Parathyroid adenoma (tissue), 2 donors: ENCODE measurements at regions not wholly inside any gene's neighbourhood (a gene's known extent, or its start where the extent isn't known, plus 50 kb on each side); places are given as distances from the start of the nearest gene placed in this dataset.
"Not testable (repeated sequence)": the region's sequence is repeated elsewhere in the genome, so short reads cannot be mapped to it uniquely, and the experiment has no call there.

Experiments
- H2AFZ ChIP-seq: fragments of 300-600 bp; sonication (generic); one replicate; pipeline ENCODE4 v1.7.0; 2017; ENCODE audit warnings: antibody characterized with exemption, mild to moderate bottlenecking
- H3K27ac ChIP-seq: fragments of 300-600 bp; sonication (generic); one replicate; pipeline ENCODE4 v1.7.0; 2017
- H3K27me3 ChIP-seq: fragments of 300-600 bp; sonication (generic); one replicate; pipeline ENCODE4 v1.7.0; 2017; ENCODE audit warnings: low read length; ENCODE audit not compliant: control insufficient read depth, insufficient read depth
- H3K36me3 ChIP-seq: fragments of 300-600 bp; sonication (generic); one replicate; pipeline ENCODE4 v1.7.0; 2017; ENCODE audit warnings: low read length; ENCODE audit not compliant: control insufficient read depth, insufficient read depth
- H3K4me1 ChIP-seq: fragments of 300-600 bp; sonication (generic); one replicate; pipeline ENCODE4 v1.7.0; 2017; ENCODE audit warnings: control low read depth
- H3K4me2 ChIP-seq: fragments of 300-600 bp; sonication (generic); one replicate; pipeline ENCODE4 v1.7.0; 2017; ENCODE audit warnings: low read length
- H3K4me3 ChIP-seq: fragments of 300-600 bp; sonication (generic); one replicate; pipeline ENCODE4 v1.7.0; 2017; ENCODE audit warnings: low read depth, low read length
- H3K79me2 ChIP-seq: fragments of 300-600 bp; sonication (generic); one replicate; pipeline ENCODE4 v1.7.0; 2017; ENCODE audit warnings: control low read depth
- H3K9ac ChIP-seq: fragments of 300-600 bp; sonication (generic); one replicate; pipeline ENCODE4 v1.7.0; 2017; ENCODE audit warnings: mild to moderate bottlenecking
- H3K9me3 ChIP-seq: fragments of 300-600 bp; sonication (generic); one replicate; pipeline ENCODE4 v1.7.0; 2017; ENCODE audit warnings: low read length; ENCODE audit not compliant: control insufficient read depth
- CTCF ChIP-seq: fragments of 300-600 bp; sonication (generic); IDR thresholded peaks from one replicate; pipeline ENCODE4 v1.7.0; 2017; ENCODE audit warnings: antibody characterized with exemption, mild to moderate bottlenecking
- donor health status: primary hyperparathyroidism.

- H3K4me1 ChIP-seq, H3K79me2 ChIP-seq, H3K36me3 ChIP-seq, H3K9ac ChIP-seq, H3K27me3 ChIP-seq, H2AFZ ChIP-seq, H3K9me3 ChIP-seq, H3K4me2 ChIP-seq, H3K27ac ChIP-seq, H3K4me3 ChIP-seq: not testable (repeated sequence)
These were observed 52.9 kb downstream of the OR52B4 start for GRCh38 chr11:4315292-4315691.

GRCh38 chr11:4277225-4277624 lies 91.0 kb downstream of the OR52B4 start:
- not testable (repeated sequence) for H3K27ac ChIP-seq, H3K9me3 ChIP-seq, H3K9ac ChIP-seq, H3K36me3 ChIP-seq, H3K4me3 ChIP-seq, H2AFZ ChIP-seq, H3K27me3 ChIP-seq, H3K4me2 ChIP-seq, H3K79me2 ChIP-seq, H3K4me1 ChIP-seq

GRCh38 chr11:4251085-4251484 lies 117.1 kb downstream of the OR52B4 start:
- H3K27me3 ChIP-seq, H3K4me3 ChIP-seq, H3K36me3 ChIP-seq, H3K4me1 ChIP-seq, H3K9ac ChIP-seq, H3K4me2 ChIP-seq, H3K79me2 ChIP-seq, H3K27ac ChIP-seq, H3K9me3 ChIP-seq, H2AFZ ChIP-seq: not testable (repeated sequence)

DNA sequence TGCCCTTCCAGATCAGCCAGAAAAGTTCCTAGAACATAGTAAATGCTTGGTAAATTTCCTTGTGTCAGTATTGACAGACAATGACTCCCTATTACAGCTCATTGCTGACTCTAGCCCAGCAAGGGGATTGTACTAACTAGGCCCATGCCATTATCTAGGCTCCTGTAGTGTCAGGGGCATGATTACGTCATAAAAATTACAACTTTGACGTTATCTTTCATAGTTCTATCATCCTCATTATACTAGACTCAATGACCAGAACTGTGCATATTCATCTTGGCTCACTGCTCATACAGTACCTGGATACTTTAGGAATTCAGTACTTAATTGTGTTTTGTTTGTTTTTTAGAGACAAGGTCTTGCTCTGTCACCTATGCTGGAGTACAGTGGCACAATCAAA lies 118.7 kb downstream of the OR52B4 start:
- not testable (repeated sequence) for H3K9me3 ChIP-seq, H3K27ac ChIP-seq, H3K27me3 ChIP-seq, H3K36me3 ChIP-seq, H2AFZ ChIP-seq, H3K4me1 ChIP-seq, H3K79me2 ChIP-seq, H3K9ac ChIP-seq, H3K4me3 ChIP-seq, H3K4me2 ChIP-seq

- H3K4me2 ChIP-seq, H3K27ac ChIP-seq, H3K27me3 ChIP-seq, H3K9ac ChIP-seq, H3K9me3 ChIP-seq, H3K4me3 ChIP-seq, H3K4me1 ChIP-seq, H2AFZ ChIP-seq, H3K79me2 ChIP-seq, H3K36me3 ChIP-seq: not testable (repeated sequence)
These were observed 130.4 kb downstream of the OR52B4 start for GRCh38 chr11:4237771-4238170.

DNA sequence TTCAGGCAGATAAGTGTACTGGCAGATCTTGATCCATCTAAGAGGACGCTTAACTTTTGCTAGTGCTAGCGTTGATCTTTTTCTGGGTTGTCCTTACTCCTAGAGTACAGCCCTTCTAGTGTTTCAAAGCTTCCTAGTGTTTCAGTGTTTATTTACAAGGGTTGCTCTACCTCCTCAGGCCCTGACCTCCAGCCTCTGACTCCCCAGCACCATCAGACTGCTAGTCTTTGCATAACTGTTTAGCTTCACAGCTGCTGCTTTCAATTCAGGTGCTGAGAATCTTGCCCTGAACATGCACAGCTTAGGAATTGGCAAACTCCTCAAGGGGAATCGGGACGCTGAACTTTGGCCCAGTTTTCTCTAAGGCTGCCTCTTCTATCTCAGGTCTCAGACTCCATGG lies 124.3 kb downstream of the RRM1 start:
- not testable (repeated sequence) for H3K36me3 ChIP-seq, H3K4me3 ChIP-seq, H3K9me3 ChIP-seq, H2AFZ ChIP-seq, H3K4me1 ChIP-seq, H3K27me3 ChIP-seq, H3K4me2 ChIP-seq, H3K9ac ChIP-seq, H3K79me2 ChIP-seq, H3K27ac ChIP-seq

DNA sequence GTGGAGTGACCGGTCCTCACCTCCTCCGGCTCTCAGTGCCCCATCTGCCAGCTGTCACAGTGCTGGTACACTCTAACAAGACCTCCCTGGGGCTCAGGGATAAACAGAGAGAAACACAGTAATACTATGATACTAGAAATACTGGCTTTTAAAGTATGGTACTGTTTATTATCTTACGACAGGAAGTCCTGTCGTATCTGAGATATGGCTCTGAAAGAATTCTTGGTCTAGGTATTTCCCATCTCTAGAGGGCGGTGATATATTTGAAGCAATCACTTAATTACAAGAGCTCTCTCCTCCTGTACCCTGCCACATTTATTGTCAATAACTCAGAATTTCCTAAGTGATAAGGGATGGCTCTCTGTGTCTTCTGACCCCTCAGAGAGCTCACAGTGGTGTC lies 119.1 kb downstream of the RRM1 start:
- Histone ChIP-seq H3K36me3 (no peaks in the 10 kb centered on the region), H3K9me3 (no peaks in the 10 kb centered on the region), H3K4me3 (no peak overlapping the region), H3K4me2 (no peak overlapping the region), H3K9ac (no peak overlapping the region), H3K79me2 (no peaks in the 10 kb centered on the region), H3K4me1 (no peaks in the 10 kb centered on the region), H3K27me3 (no peaks in the 10 kb centered on the region), H2AFZ (no peak overlapping the region), H3K27ac (no peak overlapping the region)
- no peak for TF ChIP-seq CTCF

GRCh38 chr11:4211991-4212390 lies 117.4 kb downstream of the RRM1 start:
- no peak overlapping the region for H3K27ac ChIP-seq
- no peaks in the 10 kb centered on the region for H3K79me2 ChIP-seq
- no peaks in the 10 kb centered on the region for H3K9me3 ChIP-seq
- no peaks in the 10 kb centered on the region for H3K4me1 ChIP-seq
- H3K4me3 ChIP-seq: no peak overlapping the region
- no peak overlapping the region for H3K9ac ChIP-seq
- no peak for TF ChIP-seq CTCF
- no peak overlapping the region for H2AFZ ChIP-seq
- H3K27me3 ChIP-seq: no peaks in the 10 kb centered on the region
- no peak overlapping the region for H3K4me2 ChIP-seq
- H3K36me3 ChIP-seq: no peaks in the 10 kb centered on the region
